Esophagus (tissue), 2 donors: ENCODE measurements at regions not wholly inside any gene's neighbourhood (a gene's known extent, or its start where the extent isn't known, plus 50 kb on each side); places are given as distances from the start of the nearest gene placed in this dataset.
"Not testable (repeated sequence)": the region's sequence is repeated elsewhere in the genome, so short reads cannot be mapped to it uniquely, and the experiment has no call there.

ENCODE experiments used
- H3K27ac ChIP-seq, 2 donors: one replicate each; pipeline ENCODE4 v1.5.1; 2013; ENCODE audit warnings: low read depth in 2 of 2, mild to moderate bottlenecking in 2 of 2, inconsistent platforms in 1 of 2, low read length in 1 of 2, moderate library complexity in 1 of 2
- H3K27me3 ChIP-seq, 2 donors: one replicate each; pipeline ENCODE4 v1.6.1; 2013; ENCODE audit warnings: low read length in 2 of 2, control low read depth in 1 of 2, mild to moderate bottlenecking in 1 of 2; ENCODE audit not compliant: insufficient read depth in 2 of 2, control insufficient read depth in 1 of 2
- H3K36me3 ChIP-seq, 2 donors: one replicate each; pipeline ENCODE4 v1.6.1; 2013; ENCODE audit warnings: low read length in 1 of 2; ENCODE audit not compliant: control insufficient read depth in 2 of 2, insufficient read depth in 2 of 2
- H3K4me1 ChIP-seq, 2 donors: one replicate each; pipeline ENCODE4 v1.6.1; 2013; ENCODE audit warnings: low read length in 1 of 2; ENCODE audit not compliant: control insufficient read depth in 2 of 2, insufficient read depth in 2 of 2
- H3K4me3 ChIP-seq, 2 donors: one replicate each; pipeline ENCODE4 v1.5.1; 2013; ENCODE audit warnings: low read length in 2 of 2, mild to moderate bottlenecking in 2 of 2, low read depth in 1 of 2, moderate library complexity in 1 of 2
- H3K9me3 ChIP-seq, 2 donors: one replicate each; pipeline ENCODE4 v1.6.1; 2013; ENCODE audit warnings: mild to moderate bottlenecking in 2 of 2, low read depth in 1 of 2, low read length in 1 of 2, moderate library complexity in 1 of 2; ENCODE audit not compliant: control insufficient read depth in 2 of 2, insufficient read depth in 1 of 2
- WGBS, 2 donors: extraction: QIAGEN DNeasy Blood & Tissue Kit; methylation state at CpG; one replicate each; pipeline ENCODE4 v1.1.7; 2013; 5-methylcytosine and 5-hydroxymethylcytosine counted together
- donor health status: healthy with polysubstance abuse.
- donor health status: Bipolar disorder and iron deficiency.

DNA sequence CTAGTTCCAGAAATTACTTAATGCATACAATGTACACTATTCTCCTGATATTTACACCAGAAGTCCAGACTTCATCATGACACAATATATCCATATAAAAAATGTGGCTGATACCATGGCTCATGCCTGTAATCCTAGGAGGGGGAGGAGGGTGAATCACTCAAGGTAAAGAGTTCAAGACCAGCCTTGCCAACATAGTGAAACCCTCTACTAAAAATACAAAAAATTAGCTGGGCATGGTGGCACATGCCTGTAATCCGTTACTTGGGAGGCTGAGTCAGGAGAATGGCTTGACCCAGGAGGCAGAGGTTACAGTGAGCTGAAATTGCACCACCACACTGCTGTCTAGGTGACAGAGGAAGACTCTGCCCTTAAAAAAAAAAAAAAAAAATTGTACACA, 192.5 kb upstream of the HSFY2 start:
- H3K9me3 ChIP-seq = no peaks in the 10 kb centered on the region
- H3K27ac ChIP-seq = no peak overlapping the region
- 62% methylated on average over 1 of the region's 1 CpG; no CpG with 5 or more reads in 1 of the 2 donors for WGBS, 2 donors
- no peak overlapping the region for H3K4me3 ChIP-seq
- no peaks in the 10 kb centered on the region for H3K27me3 ChIP-seq
- H3K36me3 ChIP-seq = no peaks in the 10 kb centered on the region
- H3K4me1 ChIP-seq = no peaks in the 10 kb centered on the region

- 71 to 75% methylated on average over 1 to 4 of the region's 4 CpGs for WGBS, 2 donors
- Histone ChIP-seq H3K9me3 (no peaks in the 10 kb centered on the region), H3K36me3 (no peaks in the 10 kb centered on the region), H3K27ac (no peak overlapping the region), H3K4me3 (no peak overlapping the region), H3K4me1 (no peaks in the 10 kb centered on the region), H3K27me3 (no peaks in the 10 kb centered on the region)
Observed at GRCh38 chrY:18958846-18959245, 185.3 kb upstream of the HSFY2 start.

DNA sequence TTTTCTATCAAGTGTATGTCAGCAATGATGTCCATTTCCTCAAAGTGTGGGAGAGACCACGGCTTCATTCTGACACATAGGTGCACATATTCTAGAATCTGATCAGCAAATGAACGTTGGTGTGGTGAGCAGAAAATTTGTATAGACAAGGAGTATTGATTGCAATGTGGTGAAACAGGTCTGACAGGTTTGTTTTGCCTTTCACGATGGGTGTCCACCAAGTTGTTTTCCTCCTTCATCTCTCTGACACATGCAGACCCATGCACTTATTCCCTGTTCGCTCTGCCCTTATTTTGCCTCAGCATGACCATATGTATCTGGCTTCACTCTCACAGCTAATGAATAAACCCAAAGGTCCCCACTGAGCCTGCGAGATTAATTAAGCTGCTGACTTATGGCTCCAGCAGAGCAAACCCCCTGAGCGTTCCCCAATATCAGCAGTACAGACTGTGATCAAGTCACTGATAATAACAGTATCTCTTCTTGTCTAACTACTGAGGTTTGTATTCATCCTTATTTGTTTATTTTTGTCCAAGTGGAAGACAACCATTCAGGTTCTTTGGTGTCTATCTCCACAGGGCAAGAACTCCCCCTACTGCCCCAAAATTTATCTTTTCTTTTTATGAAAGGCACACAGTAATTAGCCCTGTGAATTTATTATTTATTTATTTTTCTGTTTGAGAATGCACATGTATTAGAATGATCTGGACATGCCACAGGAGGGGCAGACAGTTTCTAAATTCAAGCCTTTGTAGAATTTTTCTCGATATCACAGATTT, 178.3 kb upstream of the HSFY2 start:
- no peak overlapping the region for H3K4me3 ChIP-seq
- no peaks in the 10 kb centered on the region for H3K4me1 ChIP-seq
- H3K27ac ChIP-seq = no peak overlapping the region
- H3K27me3 ChIP-seq = no peaks in the 10 kb centered on the region
- no peaks in the 10 kb centered on the region for H3K36me3 ChIP-seq
- peaks cover 0 to 2% of the 10 kb centered on the region in 2 donors for H3K9me3 ChIP-seq
- WGBS, 2 donors = 61 to 65% methylated on average over 3 to 7 of the region's 7 CpGs

GRCh38 chrY:18951019-18951418, 177.5 kb upstream of the HSFY2 start:
- no peak overlapping the region for H3K4me3 ChIP-seq

GRCh38 chrY:18936831-18937230, 163.3 kb upstream of the HSFY2 start:
- Histone ChIP-seq H3K4me3 (no peak overlapping the region), H3K27ac (no peak overlapping the region), H3K36me3 (no peaks in the 10 kb centered on the region), H3K4me1 (no peaks in the 10 kb centered on the region), H3K27me3 (no peaks in the 10 kb centered on the region), H3K9me3 (no peaks in the 10 kb centered on the region)

More at GRCh38 chrY:18951019-18951418, 177.5 kb upstream of the HSFY2 start:
- H3K36me3 ChIP-seq = no peaks in the 10 kb centered on the region
- no peaks in the 10 kb centered on the region for H3K4me1 ChIP-seq
- H3K9me3 ChIP-seq = peaks cover 0 to 2% of the 10 kb centered on the region in 2 donors
- H3K27ac ChIP-seq = no peak overlapping the region
- 66% methylated on average over 5 of the region's 5 CpGs; no CpG with 5 or more reads in 1 of the 2 donors for WGBS, 2 donors
- H3K27me3 ChIP-seq = no peaks in the 10 kb centered on the region

DNA sequence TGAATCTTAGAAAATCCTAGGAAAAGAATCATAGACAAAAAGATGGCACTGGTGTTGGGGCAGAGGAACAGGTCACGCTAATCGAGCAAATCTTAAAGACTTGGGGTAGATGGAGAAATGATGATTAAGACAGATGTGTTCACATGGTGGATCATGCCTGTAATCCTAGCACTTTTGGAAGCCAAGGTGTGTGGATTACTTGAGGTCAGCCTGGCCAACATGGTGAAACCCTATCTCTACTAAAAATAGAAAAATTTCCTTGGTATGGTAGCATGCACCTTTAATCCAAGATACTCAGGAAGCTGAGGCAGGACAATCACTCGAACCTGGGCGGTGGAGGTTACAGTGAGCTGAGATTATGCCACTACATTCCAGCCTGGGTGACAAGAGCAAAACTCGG, 145.7 kb upstream of the HSFY2 start:
- Histone ChIP-seq H3K9me3 (no peaks in the 10 kb centered on the region), H3K4me3 (no peak overlapping the region), H3K27ac (no peak overlapping the region), H3K4me1 (no peaks in the 10 kb centered on the region), H3K27me3 (no peaks in the 10 kb centered on the region), H3K36me3 (no peaks in the 10 kb centered on the region)
- WGBS, 2 donors = 50 to 91% methylated on average over 2 to 5 of the region's 5 CpGs

DNA sequence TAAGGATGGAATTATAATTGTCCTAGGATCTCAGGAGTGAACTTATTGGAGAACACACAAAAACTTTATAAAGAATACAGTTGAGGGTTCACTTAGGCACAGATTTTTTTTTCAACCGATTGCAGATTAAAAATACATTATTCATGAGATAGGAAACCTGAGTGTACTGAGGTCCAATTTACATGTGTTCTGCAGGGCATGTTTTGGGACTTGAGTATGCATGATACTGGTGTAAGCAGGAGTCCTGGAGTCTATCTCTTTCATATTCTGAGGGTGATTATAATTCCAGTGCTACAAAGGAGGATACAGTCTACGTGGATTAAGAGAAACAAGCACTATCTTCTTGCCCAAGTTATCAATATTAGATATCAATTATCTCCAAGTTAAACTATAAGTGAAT, 139.3 kb upstream of the HSFY2 start:
- Histone ChIP-seq H3K9me3 (no peaks in the 10 kb centered on the region), H3K27me3 (no peaks in the 10 kb centered on the region), H3K4me1 (no peaks in the 10 kb centered on the region), H3K4me3 (no peak overlapping the region), H3K27ac (no peak overlapping the region), H3K36me3 (no peaks in the 10 kb centered on the region)
- WGBS, 2 donors = 86 to 96% methylated on average over 2 of the region's 2 CpGs

DNA sequence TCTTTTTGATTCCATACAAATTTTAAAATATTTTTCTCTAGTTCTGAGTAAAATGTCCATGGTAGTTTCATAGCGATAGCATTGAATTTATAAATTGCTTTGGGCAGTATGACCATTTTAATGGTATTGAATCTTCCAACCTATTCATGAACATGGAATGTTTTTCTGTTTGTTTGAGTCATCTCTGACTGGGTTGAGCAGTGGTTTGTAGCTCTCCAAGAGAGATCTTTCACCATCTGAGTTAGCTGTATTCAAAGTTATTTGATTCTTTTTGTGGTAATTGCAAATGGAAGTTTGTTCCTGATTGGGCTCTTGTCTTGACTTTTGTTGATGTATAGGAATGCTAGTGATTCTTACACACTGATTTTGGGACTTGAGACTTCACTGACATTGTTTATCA, 136.3 kb upstream of the HSFY2 start:
- H3K4me3 ChIP-seq = no peak overlapping the region
- H3K27me3 ChIP-seq = no peaks in the 10 kb centered on the region
- H3K4me1 ChIP-seq = no peaks in the 10 kb centered on the region
- H3K9me3 ChIP-seq = no peaks in the 10 kb centered on the region
- no peak overlapping the region for H3K27ac ChIP-seq
- 95 to 100% methylated on average over 1 of the region's 1 CpG for WGBS, 2 donors
- no peaks in the 10 kb centered on the region for H3K36me3 ChIP-seq

GRCh38 chrY:18906198-18906597, 132.7 kb upstream of the HSFY2 start:
- not testable (repeated sequence) for H3K4me1 ChIP-seq, H3K27me3 ChIP-seq, H3K4me3 ChIP-seq, H3K27ac ChIP-seq, H3K9me3 ChIP-seq, H3K36me3 ChIP-seq
- WGBS, 2 donors = 83 to 94% methylated on average over 1 to 8 of the region's 8 CpGs

GRCh38 chrY:18904296-18904695, 130.8 kb upstream of the HSFY2 start:
- Histone ChIP-seq H3K4me1 (no peaks in the 10 kb centered on the region), H3K9me3 (no peaks in the 10 kb centered on the region), H3K27ac (no peak overlapping the region), H3K36me3 (no peaks in the 10 kb centered on the region), H3K27me3 (no peaks in the 10 kb centered on the region), H3K4me3 (no peak overlapping the region)
- 42 to 94% methylated on average over 2 of the region's 2 CpGs for WGBS, 2 donors
